IMR-90 (cell line): ENCODE measurements at regions not wholly inside any gene's neighbourhood (a gene's known extent, or its start where the extent isn't known, plus 50 kb on each side); places are given as distances from the start of the nearest gene placed in this dataset.

ENCODE experiments used
- ATAC-seq: fragments of 200-7000 bp; cut with Tn5 transposase; 2 replicates; pipeline ENCODE4 v1.9.1; 2020; ENCODE audit warnings: low read depth, mild to moderate bottlenecking, moderate library complexity
- BruUV-seq: library from RNA; stranded (reverse); fragments of 400-500 nt; replicated peaks from 2 replicates; lab custom pipeline; 2021; lab: Mats Ljungman, UMichigan
- CTCF ChIA-PET: fragments of 300-600 bp; formaldehyde crosslinking; extraction: SDS; loops from one replicate; lab custom pipeline; 2021; ENCODE audit warnings: antibody characterized with exemption; lab: Yijun Ruan, JAX
- POLR2A ChIA-PET: fragments of 300-600 bp; sonication (Branson Sonifier 250); formaldehyde crosslinking; loops from one replicate; lab custom pipeline; 2022; ENCODE audit warnings: antibody characterized with exemption; ENCODE audit not compliant: unreplicated experiment; lab: Charles Lee
- DNase-seq: peaks from one replicate; pipeline ENCODE4 v3.0.0; 2013
- H2AFZ ChIP-seq: replicated peaks from 2 replicates; pipeline ENCODE3; 2013; ENCODE audit warnings: low read length, mild to moderate bottlenecking; ENCODE audit not compliant: poor library complexity
- H2AK5ac ChIP-seq: 2 replicates; pipeline ENCODE4 v1.6.1; 2013; ENCODE audit warnings: low read depth, low read length, inconsistent platforms
- H2AK9ac ChIP-seq: replicated peaks from 2 replicates; pipeline ENCODE3; 2013; ENCODE audit warnings: mild to moderate bottlenecking, low read depth, low read length, moderate library complexity; ENCODE audit not compliant: poor library complexity
- H2BK120ac ChIP-seq: 2 replicates; pipeline ENCODE4 v1.6.1; 2013; ENCODE audit warnings: low read depth, low read length, inconsistent platforms
- H2BK15ac ChIP-seq: 3 replicates; pipeline ENCODE4 v1.6.1; 2013; ENCODE audit warnings: low read depth, low read length, inconsistent platforms
- H2BK20ac ChIP-seq: 2 replicates; pipeline ENCODE4 v1.6.1; 2013; ENCODE audit warnings: low read depth, mild to moderate bottlenecking, inconsistent platforms, low read length, moderate library complexity
- H2BK5ac ChIP-seq: 2 replicates; pipeline ENCODE4 v1.6.1; 2013; ENCODE audit warnings: mild to moderate bottlenecking, low read depth, low read length, inconsistent platforms; ENCODE audit not compliant: poor library complexity, severe bottlenecking
- H3K14ac ChIP-seq: replicated peaks from 2 replicates; pipeline ENCODE4 v1.6.1; 2013; ENCODE audit warnings: low read depth, low read length, inconsistent platforms
- H3K18ac ChIP-seq: 2 replicates; pipeline ENCODE4 v1.6.1; 2013; ENCODE audit warnings: low read depth, low read length, control low read depth
- H3K23ac ChIP-seq: 2 replicates; pipeline ENCODE4 v1.6.1; 2013; ENCODE audit warnings: low read depth, low read length, inconsistent platforms
- H3K27ac ChIP-seq: 2 replicates; pipeline ENCODE4 v1.5.1; 2013; ENCODE audit warnings: mild to moderate bottlenecking, control low read depth, low read length; ENCODE audit not compliant: insufficient read depth
- H3K27me3 ChIP-seq: 2 replicates; pipeline ENCODE4 v1.6.1; 2013; ENCODE audit warnings: low read length; ENCODE audit not compliant: control insufficient read depth, insufficient read depth
- H3K36me3 ChIP-seq: 2 replicates; pipeline ENCODE4 v1.6.1; 2013; ENCODE audit warnings: low read length, mixed read lengths; ENCODE audit not compliant: control insufficient read depth, insufficient read depth
- H3K4ac ChIP-seq: 2 replicates; pipeline ENCODE4 v1.6.1; 2013; ENCODE audit warnings: low read depth, low read length, inconsistent platforms
- H3K4me1 ChIP-seq: 2 replicates; pipeline ENCODE4 v1.6.1; 2013; ENCODE audit warnings: low read length, mixed read lengths; ENCODE audit not compliant: control insufficient read depth, insufficient read depth
- H3K4me2 ChIP-seq: 2 replicates; pipeline ENCODE4 v1.6.1; 2013; ENCODE audit warnings: low read depth, mild to moderate bottlenecking, control low read depth, low read length, moderate library complexity
- H3K4me3 ChIP-seq: 2 replicates; pipeline ENCODE4 v1.5.1; 2013; ENCODE audit warnings: low read depth, mild to moderate bottlenecking, control low read depth, low read length, moderate library complexity; ENCODE audit not compliant: insufficient read depth
- H3K56ac ChIP-seq: 2 replicates; pipeline ENCODE4 v1.6.1; 2013; ENCODE audit warnings: low read length, inconsistent platforms; ENCODE audit not compliant: insufficient read depth; ENCODE audit errors: extremely low read depth
- H3K79me1 ChIP-seq, 2 experiments: 2 replicates each; pipeline ENCODE4 v1.6.1; 2013; ENCODE audit warnings: low read length in 2 of 2, inconsistent platforms in 1 of 2, low read depth in 1 of 2
- H3K9ac ChIP-seq: 2 replicates; pipeline ENCODE4 v1.6.1; 2013; ENCODE audit warnings: low read depth, low read length, control low read depth
- H3K9me1 ChIP-seq: 2 replicates; pipeline ENCODE4 v1.6.1; 2013; ENCODE audit warnings: low read length, inconsistent platforms; ENCODE audit not compliant: insufficient read depth
- H3K9me3 ChIP-seq: 2 replicates; pipeline ENCODE4 v1.6.1; 2013; ENCODE audit warnings: low read length; ENCODE audit not compliant: control insufficient read depth, insufficient read depth
- H4K20me1 ChIP-seq: 2 replicates; pipeline ENCODE4 v1.6.1; 2013; ENCODE audit warnings: low read length, inconsistent platforms; ENCODE audit not compliant: insufficient read depth
- H4K5ac ChIP-seq: 2 replicates; pipeline ENCODE4 v1.6.1; 2013; ENCODE audit warnings: mild to moderate bottlenecking, low read depth, low read length, control low read depth
- H4K8ac ChIP-seq, 2 experiments: 2 replicates each; pipeline ENCODE4 v1.6.1; 2013; ENCODE audit warnings: low read depth in 2 of 2, low read length in 2 of 2, control low read depth in 1 of 2, inconsistent platforms in 1 of 2
- H4K91ac ChIP-seq: 2 replicates; pipeline ENCODE4 v1.6.1; 2013; ENCODE audit warnings: low read depth, low read length, inconsistent platforms; ENCODE audit not compliant: insufficient read depth
- CEBPB ChIP-seq: IDR thresholded peaks from 2 replicates; pipeline ENCODE4 v1.6.1; 2012; ENCODE audit warnings: low read depth, low read length, improper control_type of control experiment
- CTCF ChIP-seq: conservative IDR thresholded peaks from 2 replicates; pipeline ENCODE4 v1.5.1; 2012; ENCODE audit warnings: mild to moderate bottlenecking, low read depth, low read length, improper control_type of control experiment
- ELK1 ChIP-seq: fragments of 150-350 bp; IDR thresholded peaks from 2 replicates; pipeline ENCODE4 v1.6.1; 2016; ENCODE audit warnings: low read depth, mild to moderate bottlenecking, low read length, moderate library complexity, borderline replicate concordance
- FOS ChIP-seq: fragments of 150-350 bp; IDR thresholded peaks from 2 replicates; pipeline ENCODE4 v1.6.1; 2016; ENCODE audit warnings: low read depth, low read length
- MXI1 ChIP-seq: IDR thresholded peaks from 2 replicates; pipeline ENCODE4 v1.6.1; 2012; ENCODE audit warnings: low read depth, mild to moderate bottlenecking, low read length, moderate library complexity, borderline replicate concordance
- NFE2L2 ChIP-seq: fragments of 150-350 bp; IDR thresholded peaks from 2 replicates; pipeline ENCODE4 v1.6.1; 2016; ENCODE audit warnings: low read depth, mild to moderate bottlenecking, low read length
- POLR2A ChIP-seq: IDR thresholded peaks from 2 replicates; pipeline ENCODE4 v1.6.1; 2012; ENCODE audit warnings: mild to moderate bottlenecking, low read depth, low read length
- RAD21 ChIP-seq: IDR thresholded peaks from 2 replicates; pipeline ENCODE4 v1.6.1; 2012; ENCODE audit warnings: low read length, improper control_type of control experiment
- RCOR1 ChIP-seq: IDR thresholded peaks from 2 replicates; pipeline ENCODE4 v1.6.1; 2012; ENCODE audit warnings: mild to moderate bottlenecking, low read length, improper control_type of control experiment; ENCODE audit not compliant: insufficient replicate concordance
- RFX5 ChIP-seq: IDR thresholded peaks from 2 replicates; pipeline ENCODE4 v1.8.0; 2012; ENCODE audit warnings: low read depth, mild to moderate bottlenecking, low read length, moderate library complexity
- SMC3 ChIP-seq: fragments of 150-350 bp; IDR thresholded peaks from 2 replicates; pipeline ENCODE4 v1.6.1; 2016; ENCODE audit warnings: low read depth, mild to moderate bottlenecking, antibody characterized with exemption, low read length, moderate library complexity
- USF2 ChIP-seq: fragments of 150-350 bp; IDR thresholded peaks from 2 replicates; pipeline ENCODE4 v1.6.1; 2017; ENCODE audit warnings: mild to moderate bottlenecking, antibody characterized with exemption, low read length, low read depth
- WGBS, 2 experiments: methylation state at CpG; one replicate each; pipeline versions ENCODE4 v1.1.5 to v1.1.7; 2013; ENCODE audit warnings: missing lambda C conversion rate in 2 of 2; ENCODE audit not compliant: insufficient read length in 1 of 2; ENCODE audit errors: extremely low coverage in 2 of 2; 5-methylcytosine and 5-hydroxymethylcytosine counted together
- dilution Hi-C: fragments of 300-500 bp; cut with HindIII; formaldehyde crosslinking; loops from one replicate; pipeline ENCODE4 v1.14.3; 2018; ENCODE audit warnings: low sequenced_read_pairs; ENCODE audit not compliant: unreplicated experiment
- in situ Hi-C: fragments of 300-500 bp; cut with MboI; formaldehyde crosslinking; loops from 3 replicates; pipeline ENCODE4 v1.14.3; 2019; ENCODE audit warnings: low sequenced_read_pairs, inconsistent platforms, mixed read lengths
- intact Hi-C: fragments of 100-400 bp; cut with micrococcal nuclease; formaldehyde crosslinking; loops from 2 replicates; pipeline ENCODE4 v1.10.0; 2022

- no peaks in the 10 kb centered on the region for H3K79me1 ChIP-seq
- no peak overlapping the region for H2BK15ac ChIP-seq
- no peak overlapping the region for H3K27ac ChIP-seq
- dilution Hi-C loops (no loop called here), in situ Hi-C loops (no loop called here), intact Hi-C loops (no loop called here)
- no peak overlapping the region for H3K4ac ChIP-seq
- H4K20me1 ChIP-seq, result no peaks in the 10 kb centered on the region
- H3K4me1 ChIP-seq, result no peaks in the 10 kb centered on the region
- DNase-seq (no peak), ATAC-seq (no peak)
- H2AK9ac ChIP-seq, result no peak overlapping the region
- no peak overlapping the region for H2BK120ac ChIP-seq
- TF ChIP-seq CTCF (no peak), RFX5 (no peak), FOS (no peak), MXI1 (no peak), RAD21 (no peak), RCOR1 (no peak), POLR2A (no peak), ELK1 (no peak), SMC3 (no peak), CEBPB (no peak), USF2 (no peak), NFE2L2 (no peak)
- no peak overlapping the region for H2AFZ ChIP-seq
- H4K91ac ChIP-seq, result no peak overlapping the region
- H3K14ac ChIP-seq, result no peak overlapping the region
- no peak overlapping the region for H3K9ac ChIP-seq
- WGBS, 2 experiments, result no CpG with 5 or more reads among the region's 6 CpGs
- no peak overlapping the region for H3K4me2 ChIP-seq
- H3K23ac ChIP-seq, result no peak overlapping the region
- POLR2A ChIA-PET, result no interaction called here
- no peak overlapping the region for H3K4me3 ChIP-seq
- BruUV-seq, result no TSS peak
- H4K5ac ChIP-seq, result no peak overlapping the region
- no peak overlapping the region for H2AK5ac ChIP-seq
- H3K9me3 ChIP-seq, result no peaks in the 10 kb centered on the region
- no peaks in the 10 kb centered on the region for H3K36me3 ChIP-seq
- H2BK5ac ChIP-seq, result no peak overlapping the region
- CTCF ChIA-PET, result no interaction called here
- H3K56ac ChIP-seq, result no peak overlapping the region
- H3K9me1 ChIP-seq, result no peaks in the 10 kb centered on the region
- peaks cover 2% of the 10 kb centered on the region; the same call in 1 of the 2 replicates for H3K27me3 ChIP-seq
- H4K8ac ChIP-seq, result no peak overlapping the region
- no peak overlapping the region for H2BK20ac ChIP-seq
- no peak overlapping the region for H3K18ac ChIP-seq
These were observed 688.9 kb upstream of the AMOT start for GRCh38 chrX:113529426-113530013.
